ENCODE measurements at regions not wholly inside any gene's neighbourhood (a gene's known extent, or its start where the extent isn't known, plus 50 kb on each side); places are given as distances from the start of the nearest gene placed in this dataset.
"Not testable (repeated sequence)": the region's sequence is repeated elsewhere in the genome, so short reads cannot be mapped to it uniquely, and the experiment has no call there.

DNA sequence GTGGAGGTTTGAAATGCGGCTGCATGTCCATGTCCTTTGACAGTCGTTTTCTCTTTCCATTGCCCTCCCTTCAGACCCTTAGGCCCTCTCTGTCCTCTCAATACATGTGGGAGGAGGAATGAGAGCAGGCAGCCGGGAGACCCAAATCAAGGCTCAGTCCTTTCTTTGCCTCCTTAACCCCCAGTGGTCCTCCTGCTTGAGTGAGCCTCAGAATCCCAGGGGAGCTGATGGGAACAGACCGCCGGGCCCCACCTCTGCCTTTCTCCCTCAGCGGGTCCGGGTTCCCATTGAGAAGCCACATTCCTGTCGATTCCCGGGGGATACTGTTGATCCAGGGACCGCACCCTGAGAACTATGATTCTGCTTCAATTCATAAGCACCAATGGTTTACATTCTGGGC is 77.9 kb upstream of the RFLNA start:
- no peak overlapping the region for H3K4me3 ChIP-seq (ENCODE audit: low read depth, low read length)
- TF ChIP-seq, protein P1, sequence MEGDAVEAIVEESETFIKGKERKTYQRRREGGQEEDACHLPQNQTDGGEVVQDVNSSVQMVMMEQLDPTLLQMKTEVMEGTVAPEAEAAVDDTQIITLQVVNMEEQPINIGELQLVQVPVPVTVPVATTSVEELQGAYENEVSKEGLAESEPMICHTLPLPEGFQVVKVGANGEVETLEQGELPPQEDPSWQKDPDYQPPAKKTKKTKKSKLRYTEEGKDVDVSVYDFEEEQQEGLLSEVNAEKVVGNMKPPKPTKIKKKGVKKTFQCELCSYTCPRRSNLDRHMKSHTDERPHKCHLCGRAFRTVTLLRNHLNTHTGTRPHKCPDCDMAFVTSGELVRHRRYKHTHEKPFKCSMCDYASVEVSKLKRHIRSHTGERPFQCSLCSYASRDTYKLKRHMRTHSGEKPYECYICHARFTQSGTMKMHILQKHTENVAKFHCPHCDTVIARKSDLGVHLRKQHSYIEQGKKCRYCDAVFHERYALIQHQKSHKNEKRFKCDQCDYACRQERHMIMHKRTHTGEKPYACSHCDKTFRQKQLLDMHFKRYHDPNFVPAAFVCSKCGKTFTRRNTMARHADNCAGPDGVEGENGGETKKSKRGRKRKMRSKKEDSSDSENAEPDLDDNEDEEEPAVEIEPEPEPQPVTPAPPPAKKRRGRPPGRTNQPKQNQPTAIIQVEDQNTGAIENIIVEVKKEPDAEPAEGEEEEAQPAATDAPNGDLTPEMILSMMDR (IDR thresholded peaks at IDR 0.05; ENCODE audit: low read depth, low read length, missing control alignments): no peak
- no peak for DNase-seq (ENCODE audit: low read depth)

DNA sequence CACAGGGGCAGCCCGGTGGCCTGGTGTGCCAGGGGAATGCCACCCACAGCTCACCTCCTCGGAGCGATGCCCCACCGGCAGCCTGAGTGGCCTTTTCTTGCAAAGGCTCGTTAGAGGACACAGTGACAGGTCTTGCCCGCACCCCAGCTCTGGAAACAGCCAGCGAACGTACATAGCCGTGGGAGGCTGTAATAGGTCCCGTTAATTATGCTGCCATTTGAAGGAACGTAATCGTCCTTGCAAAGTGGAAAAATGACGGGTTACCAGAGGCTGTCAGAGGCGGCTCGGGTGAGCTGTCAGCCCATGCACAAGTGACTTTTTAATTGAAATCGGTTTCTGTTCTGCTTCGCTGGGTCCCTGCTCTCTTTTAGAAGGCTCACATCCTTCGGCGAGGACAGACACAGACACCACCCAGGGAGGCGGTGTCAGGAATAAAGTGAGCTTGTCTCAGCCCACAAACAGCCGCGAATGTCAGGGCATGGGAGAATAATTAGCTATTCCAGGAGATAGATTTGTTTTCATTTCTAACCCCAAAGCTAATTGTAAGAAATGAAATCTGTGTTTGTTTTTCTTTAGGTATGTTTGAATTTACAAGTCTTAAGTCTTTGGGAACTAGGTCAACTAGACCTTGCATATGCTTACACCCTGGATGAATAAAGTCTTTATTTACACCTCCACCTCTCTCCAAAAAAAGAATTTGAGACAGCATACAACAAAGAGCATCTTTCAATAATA is 77.2 kb upstream of the RFLNA start:
- TF ChIP-seq, protein P1 (IDR thresholded peaks at IDR 0.05; ENCODE audit: low read depth, low read length, missing control alignments): no peak
- no peak for DNase-seq (ENCODE audit: low read depth)
- H3K4me3 ChIP-seq (ENCODE audit: low read depth, low read length): no peak overlapping the region

DNA sequence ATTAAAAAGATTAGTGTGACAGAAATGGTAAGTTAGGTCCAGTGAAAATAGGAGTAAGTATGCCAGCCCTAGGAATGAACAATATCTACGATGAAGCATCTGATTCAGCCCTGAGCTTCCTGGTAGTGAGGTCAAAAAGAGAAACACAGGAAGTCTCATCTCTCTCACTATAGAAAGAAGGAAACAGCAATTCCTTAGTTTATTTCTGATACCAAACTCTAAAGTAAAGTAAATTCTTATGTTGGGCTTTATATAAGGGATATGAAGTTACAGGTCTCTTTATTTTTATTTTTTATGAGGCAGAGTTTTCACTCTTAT is 76.7 kb upstream of the RFLNA start:
- H3K4me3 ChIP-seq (ENCODE audit: low read depth, low read length): no peak overlapping the region
- DNase-seq (ENCODE audit: low read depth): no peak
- TF ChIP-seq, protein P1 (IDR thresholded peaks at IDR 0.05; ENCODE audit: low read depth, low read length, missing control alignments): no peak

DNA sequence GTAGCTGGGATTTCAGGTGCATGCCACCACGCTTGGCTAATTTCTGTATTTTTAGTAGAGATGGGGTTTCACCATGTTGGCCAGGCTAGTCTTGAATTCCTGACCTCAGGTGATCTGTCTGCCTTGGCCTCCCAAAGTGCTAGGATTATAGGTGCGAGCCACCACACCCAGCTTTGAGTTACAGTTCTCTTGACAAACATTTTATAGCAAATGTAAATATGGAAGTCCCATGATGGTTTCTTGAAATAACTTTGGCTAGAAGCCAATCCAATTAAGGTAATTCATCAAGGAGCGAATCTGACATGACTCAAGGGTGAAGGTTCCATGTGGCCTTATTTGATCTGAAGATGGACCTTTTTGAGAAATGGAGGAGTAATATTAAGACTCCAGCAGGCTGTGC is 76.2 kb upstream of the RFLNA start:
- not testable (repeated sequence) for DNase-seq (ENCODE audit: low read depth); H3K4me3 ChIP-seq (ENCODE audit: low read depth, low read length)

DNA sequence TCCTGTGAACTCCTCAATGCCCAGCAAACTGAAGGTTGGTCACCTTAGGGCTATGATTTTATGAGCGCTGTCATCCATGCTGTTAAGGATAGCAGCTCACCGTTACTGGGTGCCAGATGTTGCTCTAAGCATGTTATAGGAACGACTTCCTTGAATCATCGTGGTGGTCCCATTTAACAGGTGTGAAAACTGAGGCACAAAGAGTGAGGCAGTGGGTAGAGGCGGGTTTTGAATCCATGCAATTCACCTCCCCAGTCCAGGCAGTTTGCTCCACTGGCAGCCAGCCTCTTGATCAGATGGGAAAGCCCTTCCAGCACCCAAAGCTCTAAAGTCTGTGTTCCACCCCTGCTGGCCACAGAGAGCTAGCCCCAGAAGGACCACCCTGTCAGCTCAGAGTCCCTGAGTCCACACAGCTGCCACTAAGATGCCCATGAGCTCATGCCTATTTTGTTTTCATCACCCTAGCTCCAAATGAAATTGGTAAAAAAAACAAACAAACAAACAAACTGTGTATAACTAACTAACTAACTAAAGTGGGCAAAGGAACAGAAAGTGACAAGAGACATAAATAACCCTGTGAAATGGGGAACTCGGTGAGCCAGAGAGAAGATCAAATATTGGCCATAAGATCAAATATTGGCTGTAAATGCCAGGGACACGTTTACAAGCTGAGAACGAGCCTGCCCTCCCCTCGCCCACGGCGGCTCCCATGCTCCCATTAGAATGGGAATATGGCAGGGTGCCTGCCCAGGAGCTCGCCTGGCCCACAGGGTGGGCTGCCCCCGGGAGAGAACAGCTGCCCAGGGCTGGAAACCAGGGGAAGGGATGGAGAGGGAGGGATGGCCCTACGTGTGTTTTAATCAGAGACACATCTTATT is 72.3 kb upstream of the RFLNA start:
- no peak overlapping the region for H3K4me3 ChIP-seq (ENCODE audit: low read depth, low read length)
- TF ChIP-seq, protein P1 (IDR thresholded peaks at IDR 0.05; ENCODE audit: low read depth, low read length, missing control alignments): no peak
- DNase-seq (ENCODE audit: low read depth): no peak

DNA sequence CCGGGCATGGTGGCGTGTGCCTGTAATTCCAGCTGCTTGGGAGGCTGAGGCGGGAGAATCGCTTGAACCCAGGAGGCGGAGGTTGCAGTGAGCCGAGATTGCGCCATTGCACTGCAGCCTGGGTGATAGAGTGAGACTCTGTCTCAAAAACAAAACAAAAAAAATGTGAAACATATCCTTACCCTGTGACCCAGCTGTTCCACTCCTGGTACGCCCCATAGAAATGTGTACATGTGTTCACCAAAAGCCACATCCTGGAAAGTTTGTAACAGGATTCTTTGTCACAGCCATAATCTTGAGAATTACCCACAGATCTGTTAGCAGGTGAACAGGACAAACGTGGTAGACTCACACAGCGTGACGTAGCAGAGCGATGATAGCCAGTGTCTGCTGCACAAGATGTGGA is 71.2 kb upstream of the RFLNA start:
- not testable (repeated sequence) for H3K4me3 ChIP-seq (ENCODE audit: low read depth, low read length); DNase-seq (ENCODE audit: low read depth)

DNA sequence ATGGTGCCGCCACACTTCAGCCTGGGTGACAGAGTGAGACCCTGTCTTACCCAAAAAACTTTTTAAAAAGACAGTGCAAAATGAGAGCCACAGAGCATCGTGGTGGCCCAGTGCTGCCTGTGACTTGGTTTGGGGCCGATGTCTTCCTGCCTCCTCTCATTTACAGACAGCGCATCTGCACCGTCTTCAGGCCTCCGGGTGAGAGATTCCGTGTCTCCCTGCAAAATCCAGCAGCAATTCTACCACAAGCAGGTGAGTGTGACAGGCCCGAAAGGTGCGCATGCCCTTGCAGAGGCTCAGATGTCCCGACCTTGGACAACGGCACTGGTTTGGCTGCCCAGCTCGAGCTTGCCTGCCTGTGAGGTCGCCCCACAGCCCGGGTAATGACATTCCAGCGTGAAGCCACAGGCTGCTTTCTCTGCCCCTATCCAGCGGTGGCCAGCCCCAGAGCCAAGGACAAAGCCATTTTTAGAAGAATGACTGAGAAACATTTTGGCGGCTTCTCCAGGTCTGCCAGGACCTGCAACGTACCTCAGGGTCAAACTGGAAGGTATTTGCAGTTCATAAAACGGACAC is 70.3 kb upstream of the RFLNA start:
- DNase-seq (ENCODE audit: low read depth): no peak
- H3K4me3 ChIP-seq (ENCODE audit: low read depth, low read length): no peak overlapping the region
- TF ChIP-seq, protein P1 (IDR thresholded peaks at IDR 0.05; ENCODE audit: low read depth, low read length, missing control alignments): no peak

Data from GM12864 (cell line).